Esophagus squamous epithelium (tissue), 4 donors: ENCODE measurements at regions not wholly inside any gene's neighbourhood (a gene's known extent, or its start where the extent isn't known, plus 50 kb on each side); places are given as distances from the start of the nearest gene placed in this dataset.

ENCODE experiments used
- POLR2A ChIP-seq, 4 donors: fragments of 450-650 bp; IDR thresholded peaks; one replicate each; pipeline ENCODE4 v1.6.1; 2017; ENCODE audit warnings: antibody characterized with exemption in 4 of 4, mild to moderate bottlenecking in 4 of 4, moderate library complexity in 3 of 4
- TF ChIP-seq, protein P1 (sequence below), 6 experiments: fragments of 450-650 bp in 4 of 6; fragments of 200-600 bp in 2 of 6; sonication (generic) in 2 of 6; IDR thresholded peaks; one replicate each; pipeline ENCODE4 v1.5.1; 2016 to 2019; ENCODE audit warnings: antibody characterized with exemption in 6 of 6, mild to moderate bottlenecking in 4 of 6, moderate library complexity in 4 of 6

DNA sequence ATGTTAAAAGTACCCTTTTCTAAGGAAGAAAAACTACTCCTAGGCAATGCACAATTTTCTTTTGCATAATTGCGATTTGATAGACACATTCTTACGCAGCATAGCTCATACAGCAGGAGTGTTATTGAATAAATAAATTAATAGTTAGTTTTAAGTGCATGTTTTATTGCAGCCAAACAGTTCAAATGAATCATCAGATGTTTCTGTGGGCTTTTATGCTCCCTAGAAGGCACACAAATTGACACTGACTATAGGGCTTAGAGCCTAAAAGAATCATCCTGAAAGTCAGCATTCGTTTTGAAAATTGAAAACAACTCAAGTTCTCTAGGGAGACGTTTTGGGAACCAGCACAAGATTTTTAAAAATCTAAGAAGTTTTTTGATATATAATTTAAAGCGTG lies 411.9 kb downstream of the HLX start:
- no peak for TF ChIP-seq POLR2A (IDR thresholded peaks at IDR 0.05)
- TF ChIP-seq, protein P1, sequence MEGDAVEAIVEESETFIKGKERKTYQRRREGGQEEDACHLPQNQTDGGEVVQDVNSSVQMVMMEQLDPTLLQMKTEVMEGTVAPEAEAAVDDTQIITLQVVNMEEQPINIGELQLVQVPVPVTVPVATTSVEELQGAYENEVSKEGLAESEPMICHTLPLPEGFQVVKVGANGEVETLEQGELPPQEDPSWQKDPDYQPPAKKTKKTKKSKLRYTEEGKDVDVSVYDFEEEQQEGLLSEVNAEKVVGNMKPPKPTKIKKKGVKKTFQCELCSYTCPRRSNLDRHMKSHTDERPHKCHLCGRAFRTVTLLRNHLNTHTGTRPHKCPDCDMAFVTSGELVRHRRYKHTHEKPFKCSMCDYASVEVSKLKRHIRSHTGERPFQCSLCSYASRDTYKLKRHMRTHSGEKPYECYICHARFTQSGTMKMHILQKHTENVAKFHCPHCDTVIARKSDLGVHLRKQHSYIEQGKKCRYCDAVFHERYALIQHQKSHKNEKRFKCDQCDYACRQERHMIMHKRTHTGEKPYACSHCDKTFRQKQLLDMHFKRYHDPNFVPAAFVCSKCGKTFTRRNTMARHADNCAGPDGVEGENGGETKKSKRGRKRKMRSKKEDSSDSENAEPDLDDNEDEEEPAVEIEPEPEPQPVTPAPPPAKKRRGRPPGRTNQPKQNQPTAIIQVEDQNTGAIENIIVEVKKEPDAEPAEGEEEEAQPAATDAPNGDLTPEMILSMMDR (IDR thresholded peaks at IDR 0.05), result no peak
